Caco-2 (cell line): ENCODE measurements at regions not wholly inside any gene's neighbourhood (a gene's known extent, or its start where the extent isn't known, plus 50 kb on each side); places are given as distances from the start of the nearest gene placed in this dataset.

Experiments used
- BruUV-seq: library from RNA; stranded (reverse); fragments of 400-500 nt; replicated peaks from 2 replicates; lab custom pipeline; 2021; lab: Mats Ljungman, UMichigan
- CTCF ChIA-PET: fragments of 300-600 bp; sonication (Branson Sonifier 250); formaldehyde crosslinking; loops from one replicate; lab custom pipeline; 2022; ENCODE audit warnings: antibody characterized with exemption; lab: Charles Lee
- POLR2A ChIA-PET: fragments of 300-600 bp; sonication (Branson Sonifier 250); formaldehyde crosslinking; loops from one replicate; lab custom pipeline; 2022; ENCODE audit warnings: antibody characterized with exemption; lab: Charles Lee
- DNase-seq, 2 experiments: peaks; one replicate each; pipeline versions ENCODE4 v3.0.0 to v3.0.0-alpha.2; 2020 to 2022
- H3K27me3 ChIP-seq: replicated peaks from 2 replicates; pipeline ENCODE4 v1.6.0; 2011; ENCODE audit warnings: low read length; ENCODE audit not compliant: control insufficient read depth, insufficient read depth
- H3K36me3 ChIP-seq: 2 replicates; pipeline ENCODE4 v1.5.1; 2011; ENCODE audit warnings: low read length; ENCODE audit not compliant: control insufficient read depth, insufficient read depth
- H3K4me1 ChIP-seq: fragments of 250-450 bp; sonication (Bioruptor Pico); 2 replicates; pipeline ENCODE4 v1.5.1; 2020; ENCODE audit warnings: mild to moderate bottlenecking
- H3K4me3 ChIP-seq: 2 replicates; pipeline ENCODE4 v1.5.1; 2011; ENCODE audit warnings: low read depth, mild to moderate bottlenecking, control low read depth, low read length
- H3K9me3 ChIP-seq: fragments of 250-450 bp; sonication (Bioruptor Pico); 2 replicates; pipeline ENCODE4 v1.5.1; 2020; ENCODE audit warnings: mild to moderate bottlenecking, moderate library complexity
- H3K27ac Mint-ChIP-seq: one replicate; pipeline ENCODE4 v1.8.0; 2022; ENCODE audit warnings: mixed read lengths; ENCODE audit not compliant: unreplicated experiment
- H3K27me3 Mint-ChIP-seq: one replicate; pipeline ENCODE4 v1.8.0; 2022; ENCODE audit warnings: mixed read lengths; ENCODE audit not compliant: insufficient read depth, unreplicated experiment
- H3K36me3 Mint-ChIP-seq: one replicate; pipeline ENCODE4 v1.8.0; 2022; ENCODE audit warnings: mild to moderate bottlenecking, mixed read lengths; ENCODE audit not compliant: insufficient read depth, unreplicated experiment
- H3K4me1 Mint-ChIP-seq: one replicate; pipeline ENCODE4 v1.8.0; 2022; ENCODE audit warnings: low read depth, mixed read lengths; ENCODE audit not compliant: unreplicated experiment
- H3K4me3 Mint-ChIP-seq: one replicate; pipeline ENCODE4 v1.8.0; 2022; ENCODE audit warnings: mild to moderate bottlenecking, moderate library complexity, mixed read lengths; ENCODE audit not compliant: unreplicated experiment
- H3K9me3 Mint-ChIP-seq: one replicate; pipeline ENCODE4 v1.8.0; 2022; ENCODE audit warnings: mixed read lengths; ENCODE audit not compliant: unreplicated experiment
- CTCF ChIP-seq, 2 experiments: fragments of 200-600 bp in 1 of 2; IDR thresholded peaks; 1 replicate in 1 of 2; 2 replicates in 1 of 2; pipeline versions ENCODE4 v1.5.1 to v1.8.0; 2011 to 2022; ENCODE audit warnings: antibody characterized with exemption in 1 of 2, control low read depth in 1 of 2, inconsistent platforms in 1 of 2, low read depth in 1 of 2, low read length in 1 of 2, mild to moderate bottlenecking in 1 of 2, moderate library complexity in 1 of 2; ENCODE audit not compliant: insufficient read depth in 1 of 2, severe bottlenecking in 1 of 2, unreplicated experiment in 1 of 2
- intact Hi-C: fragments of 100-400 bp; cut with micrococcal nuclease; formaldehyde crosslinking; loops from one replicate; pipeline ENCODE4 v1.10.0; 2022; ENCODE audit not compliant: unreplicated experiment

DNA sequence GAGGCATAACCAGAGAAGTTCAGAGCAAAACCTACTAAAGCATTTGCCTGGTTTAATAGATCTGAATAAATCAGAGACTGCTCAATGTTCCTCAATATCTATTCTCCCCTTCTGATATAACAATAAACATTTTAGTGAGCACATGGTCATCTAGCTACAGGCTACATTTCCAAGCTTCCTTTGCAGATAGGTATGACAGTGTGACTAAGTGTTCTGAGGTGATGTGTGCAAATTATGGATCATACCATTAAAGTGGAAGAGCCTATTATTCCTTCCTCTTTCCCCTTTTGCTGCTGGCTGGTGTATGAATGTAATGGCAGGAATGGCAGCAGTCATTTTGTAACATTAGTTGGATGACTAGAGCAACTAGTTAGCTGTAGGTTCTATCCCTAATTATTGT is 285.8 kb upstream of the RASA1 start:
- no peaks in the 10 kb centered on the region for H3K27me3 Mint-ChIP-seq
- intact Hi-C loops: no loop called here
- no peak overlapping the region for H3K4me3 ChIP-seq
- ChIA-PET CTCF (no interaction called here), POLR2A (no interaction called here)
- no peak overlapping the region for H3K4me3 Mint-ChIP-seq
- no peaks in the 10 kb centered on the region for H3K4me1 Mint-ChIP-seq
- no TSS peak for BruUV-seq
- no peaks in the 10 kb centered on the region for H3K36me3 ChIP-seq
- TF ChIP-seq CTCF (IDR thresholded peaks at IDR 0.05; ENCODE audit: insufficient read depth in 1 of 2, low read depth in 1 of 2, low read length in 1 of 2, severe bottlenecking in 1 of 2, unreplicated experiment in 1 of 2): no peak
- no peaks in the 10 kb centered on the region for H3K4me1 ChIP-seq
- H3K27ac Mint-ChIP-seq: no peak overlapping the region
- H3K9me3 ChIP-seq: no peaks in the 10 kb centered on the region
- DNase-seq: no peak
- H3K9me3 Mint-ChIP-seq: no peaks in the 10 kb centered on the region
- H3K36me3 Mint-ChIP-seq: no peaks in the 10 kb centered on the region
- H3K27me3 ChIP-seq: no peaks in the 10 kb centered on the region

- ChIA-PET POLR2A (no interaction called here), CTCF (no interaction called here)
- H3K9me3 ChIP-seq: no peaks in the 10 kb centered on the region
- H3K36me3 ChIP-seq: no peaks in the 10 kb centered on the region
- intact Hi-C loops: no loop called here
- Mint-ChIP-seq H3K4me1 (no peaks in the 10 kb centered on the region), H3K9me3 (no peaks in the 10 kb centered on the region), H3K27me3 (no peaks in the 10 kb centered on the region), H3K4me3 (no peak overlapping the region), H3K36me3 (no peaks in the 10 kb centered on the region), H3K27ac (no peak overlapping the region)
- no peak overlapping the region for H3K4me3 ChIP-seq
- no peaks in the 10 kb centered on the region for H3K4me1 ChIP-seq
- BruUV-seq: no TSS peak
- no peak for DNase-seq
- no peak for TF ChIP-seq CTCF (IDR thresholded peaks at IDR 0.05; ENCODE audit: insufficient read depth in 1 of 2, low read depth in 1 of 2, low read length in 1 of 2, severe bottlenecking in 1 of 2, unreplicated experiment in 1 of 2)
- no peaks in the 10 kb centered on the region for H3K27me3 ChIP-seq
These were observed 284.5 kb upstream of the RASA1 start for GRCh38 chr5:86983208-86983607.

GRCh38 chr5:86986837-86987236 is 280.8 kb upstream of the RASA1 start:
- POLR2A ChIA-PET: no interaction called here
- CTCF ChIA-PET: no interaction called here
- no peak for TF ChIP-seq CTCF (IDR thresholded peaks at IDR 0.05; ENCODE audit: insufficient read depth in 1 of 2, low read depth in 1 of 2, low read length in 1 of 2, severe bottlenecking in 1 of 2, unreplicated experiment in 1 of 2)
- intact Hi-C loops: no loop called here
- no peaks in the 10 kb centered on the region for H3K4me1 ChIP-seq
- no peak for DNase-seq
- no peaks in the 10 kb centered on the region for H3K9me3 ChIP-seq
- H3K27ac Mint-ChIP-seq: no peak overlapping the region
- H3K4me3 Mint-ChIP-seq: no peak overlapping the region
- H3K36me3 ChIP-seq: no peaks in the 10 kb centered on the region
- no peaks in the 10 kb centered on the region for H3K9me3 Mint-ChIP-seq
- H3K36me3 Mint-ChIP-seq: no peaks in the 10 kb centered on the region
- no TSS peak for BruUV-seq
- no peak overlapping the region for H3K4me3 ChIP-seq
- no peaks in the 10 kb centered on the region for H3K4me1 Mint-ChIP-seq
- H3K27me3 Mint-ChIP-seq: no peaks in the 10 kb centered on the region
- H3K27me3 ChIP-seq: no peaks in the 10 kb centered on the region
